GM23248 (cell line): ENCODE measurements at regions not wholly inside any gene's neighbourhood (a gene's known extent, or its start where the extent isn't known, plus 50 kb on each side); places are given as distances from the start of the nearest gene placed in this dataset.

Source experiments
- DNase-seq: peaks from one replicate; pipeline ENCODE4 v3.0.0-alpha.2; 2015
- H2AFZ ChIP-seq: fragments of 200-600 bp; sonication (generic); 2 replicates; pipeline ENCODE4 v1.6.1; 2016; ENCODE audit warnings: antibody characterized with exemption
- H3F3A ChIP-seq: fragments of 200-600 bp; sonication (generic); 2 replicates; pipeline ENCODE4 v1.6.1; 2016; ENCODE audit warnings: mild to moderate bottlenecking, antibody characterized with exemption, mixed run types; ENCODE audit not compliant: insufficient read depth
- H3K27ac ChIP-seq: fragments of 200-600 bp; sonication (generic); 2 replicates; pipeline ENCODE4 v1.5.1; 2016; ENCODE audit warnings: mild to moderate bottlenecking
- H3K27me3 ChIP-seq: fragments of 200-600 bp; sonication (generic); replicated peaks from 2 replicates; pipeline ENCODE4 v1.6.1; 2016; ENCODE audit warnings: mild to moderate bottlenecking; ENCODE audit not compliant: insufficient read depth
- H3K36me3 ChIP-seq: fragments of 200-600 bp; sonication (generic); 2 replicates; pipeline ENCODE4 v1.6.1; 2016; ENCODE audit warnings: low read depth, mild to moderate bottlenecking
- H3K4me1 ChIP-seq: fragments of 200-600 bp; sonication (generic); 2 replicates; pipeline ENCODE4 v1.6.1; 2016; ENCODE audit warnings: mild to moderate bottlenecking; ENCODE audit not compliant: insufficient read depth
- H3K4me2 ChIP-seq: fragments of 200-600 bp; sonication (generic); one replicate; pipeline ENCODE4 v1.6.1; 2016; ENCODE audit warnings: mild to moderate bottlenecking; ENCODE audit not compliant: unreplicated experiment
- H3K4me3 ChIP-seq: fragments of 200-600 bp; sonication (generic); 2 replicates; pipeline ENCODE4 v1.5.1; 2016; ENCODE audit warnings: mild to moderate bottlenecking
- H3K79me2 ChIP-seq: fragments of 200-600 bp; sonication (generic); 2 replicates; pipeline ENCODE4 v1.6.1; 2016; ENCODE audit warnings: mild to moderate bottlenecking; ENCODE audit not compliant: insufficient read depth
- H3K9ac ChIP-seq: fragments of 200-600 bp; sonication (generic); 2 replicates; pipeline ENCODE4 v1.6.1; 2016; ENCODE audit warnings: mild to moderate bottlenecking
- H3K9me2 ChIP-seq: fragments of 200-600 bp; sonication (generic); 2 replicates; pipeline ENCODE4 v1.6.1; 2016; ENCODE audit warnings: mixed run types, mild to moderate bottlenecking, moderate library complexity; ENCODE audit not compliant: insufficient read depth
- H3K9me3 ChIP-seq: fragments of 200-600 bp; sonication (generic); one replicate; pipeline ENCODE4 v1.6.1; 2017; ENCODE audit warnings: low read depth
- H4K20me1 ChIP-seq: fragments of 200-600 bp; sonication (generic); 2 replicates; pipeline ENCODE4 v1.6.0; 2016; ENCODE audit not compliant: insufficient read depth
- EZH2 ChIP-seq: fragments of 200-600 bp; sonication (generic); IDR thresholded peaks from 2 replicates; pipeline ENCODE4 v1.6.1; 2018; ENCODE audit warnings: antibody characterized with exemption, mild to moderate bottlenecking; ENCODE audit not compliant: insufficient read depth, poor library complexity, severe bottlenecking
- EZH2phosphoT487 ChIP-seq: fragments of 200-600 bp; sonication (generic); IDR thresholded peaks from 2 replicates; pipeline ENCODE4 v1.6.1; 2018; ENCODE audit warnings: antibody characterized with exemption, moderate library complexity, mild to moderate bottlenecking, low read depth; ENCODE audit not compliant: insufficient read depth
- WGBS, 2 experiments: methylation state at CpG; one replicate each; pipeline ENCODE4 v1.1.6; 2015 to 2017; ENCODE audit warnings: low lambda C conversion rate in 2 of 2, low coverage in 1 of 2; ENCODE audit errors: missing lambda C conversion rate in 2 of 2; 5-methylcytosine and 5-hydroxymethylcytosine counted together
- in situ Hi-C: fragments of 300-500 bp; cut with MboI; formaldehyde crosslinking; loops from 2 replicates; pipeline ENCODE4 v1.15.0; 2020

DNA sequence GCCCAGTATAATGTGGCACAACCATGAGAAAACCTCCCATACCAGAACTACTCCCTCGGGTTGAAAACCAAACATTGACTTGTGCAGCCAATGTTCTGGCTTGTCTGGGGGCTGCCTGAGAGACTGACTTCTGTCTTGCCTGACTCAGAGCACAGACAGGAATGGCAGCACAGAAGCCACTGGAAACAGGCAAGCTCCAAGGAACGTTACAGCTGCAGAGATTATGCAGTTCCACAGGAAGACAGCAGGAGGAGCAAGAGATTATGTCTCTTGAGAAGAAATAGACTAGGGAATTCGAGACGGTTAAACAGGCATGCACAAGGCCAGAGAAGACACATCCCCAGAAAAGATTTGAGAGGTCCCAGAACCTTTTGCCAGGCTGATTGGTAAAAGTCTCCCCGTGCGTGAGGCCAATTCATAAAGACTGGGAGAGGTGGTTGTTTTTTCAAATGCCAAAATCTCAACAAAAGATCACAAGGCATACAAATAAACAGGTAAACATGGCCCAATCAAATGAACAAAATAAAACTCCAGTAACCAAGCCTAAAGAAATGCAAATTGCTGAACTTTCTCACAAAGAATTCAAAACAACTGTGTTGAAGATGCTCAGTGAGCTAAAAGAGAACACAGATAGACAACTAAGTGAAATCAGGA, 90.6 kb upstream of the CDH5 start:
- Histone ChIP-seq H3K9me2 (no peaks in the 10 kb centered on the region), H3K9me3 (no peaks in the 10 kb centered on the region), H3K27ac (no peak overlapping the region), H3K4me1 (peaks cover 15% of the 10 kb centered on the region; the same call in 1 of the 2 replicates), H3K27me3 (no peaks in the 10 kb centered on the region), H3K9ac (no peak overlapping the region), H3K36me3 (no peaks in the 10 kb centered on the region), H3K79me2 (no peaks in the 10 kb centered on the region), H3K4me3 (no peak overlapping the region), H2AFZ (no peak overlapping the region), H3F3A (peaks cover 9% of the 10 kb centered on the region; the same call in 1 of the 2 replicates), H3K4me2 (no peak overlapping the region), H4K20me1 (no peaks in the 10 kb centered on the region)
- TF ChIP-seq EZH2 (no peak), EZH2phosphoT487 (no peak)
- peak; percentile 68 for DNase-seq
- 63 to 68% methylated on average over 6 of the region's 6 CpGs for WGBS, 2 experiments
- in situ Hi-C loops: no loop called here

GRCh38 chr16:66274335-66275110, 92.0 kb upstream of the CDH5 start:
- in situ Hi-C loops: no loop called here
- peak; percentile 57 for DNase-seq

GRCh38 chr16:66273644-66274334, 92.7 kb upstream of the CDH5 start:
- WGBS, 2 experiments: 79 to 82% methylated on average over 8 of the region's 8 CpGs
- Histone ChIP-seq H3K27ac (no peak overlapping the region), H3K9me3 (no peaks in the 10 kb centered on the region), H3F3A (peaks cover 9% of the 10 kb centered on the region; the same call in 1 of the 2 replicates), H3K4me2 (no peak overlapping the region), H4K20me1 (no peaks in the 10 kb centered on the region), H3K27me3 (no peaks in the 10 kb centered on the region), H2AFZ (no peak overlapping the region), H3K79me2 (no peaks in the 10 kb centered on the region), H3K9ac (no peak overlapping the region), H3K9me2 (no peaks in the 10 kb centered on the region), H3K4me3 (no peak overlapping the region), H3K36me3 (no peaks in the 10 kb centered on the region), H3K4me1 (peaks cover 18% of the 10 kb centered on the region)
- peak; percentile 82 for DNase-seq
- in situ Hi-C loops: no loop called here
- TF ChIP-seq EZH2phosphoT487 (no peak), EZH2 (no peak)

More at GRCh38 chr16:66274335-66275110, 92.0 kb upstream of the CDH5 start:
- H3K27me3 ChIP-seq: no peaks in the 10 kb centered on the region
- no peaks in the 10 kb centered on the region for H4K20me1 ChIP-seq
- WGBS, 2 experiments: 90 to 94% methylated on average over 9 of the region's 9 CpGs
- no peak overlapping the region for H3K4me3 ChIP-seq
- H3K9me2 ChIP-seq: no peaks in the 10 kb centered on the region
- no peak overlapping the region for H3K9ac ChIP-seq
- no peaks in the 10 kb centered on the region for H3K36me3 ChIP-seq
- H3F3A ChIP-seq: peaks cover 9% of the 10 kb centered on the region; the same call in 1 of the 2 replicates
- H3K79me2 ChIP-seq: no peaks in the 10 kb centered on the region
- H3K9me3 ChIP-seq: no peaks in the 10 kb centered on the region
- TF ChIP-seq EZH2phosphoT487 (no peak), EZH2 (no peak)
- H2AFZ ChIP-seq: no peak overlapping the region
- H3K4me2 ChIP-seq: no peak overlapping the region
- H3K27ac ChIP-seq: no peak overlapping the region
- H3K4me1 ChIP-seq: peaks cover 18% of the 10 kb centered on the region

DNA sequence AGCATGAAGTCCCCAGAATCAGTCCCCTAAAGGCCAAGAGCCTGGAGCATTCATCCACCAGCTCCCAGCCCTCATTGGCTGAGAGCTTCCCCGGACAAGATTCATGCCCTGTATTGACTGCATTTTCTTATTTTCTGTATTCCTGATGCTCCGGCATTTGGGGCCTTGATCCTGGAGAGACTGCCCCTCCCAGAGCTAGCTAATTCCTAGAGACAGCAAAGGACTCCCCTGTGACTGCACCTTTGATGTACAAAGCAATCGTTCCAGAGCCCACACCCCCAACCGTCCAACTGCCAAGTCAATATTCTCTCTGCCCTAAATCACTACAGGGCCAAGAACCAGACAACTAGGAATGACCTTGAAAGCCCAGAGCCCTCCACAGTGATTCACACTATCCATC, 93.4 kb upstream of the CDH5 start:
- Histone ChIP-seq H3K9ac (no peak overlapping the region), H3K4me1 (peaks cover 18% of the 10 kb centered on the region), H3F3A (peaks cover 9% of the 10 kb centered on the region; the same call in 1 of the 2 replicates), H3K4me2 (no peak overlapping the region), H4K20me1 (no peaks in the 10 kb centered on the region), H3K9me2 (no peaks in the 10 kb centered on the region), H3K27ac (no peak overlapping the region), H3K9me3 (no peaks in the 10 kb centered on the region), H2AFZ (no peak overlapping the region), H3K4me3 (no peak overlapping the region), H3K79me2 (no peaks in the 10 kb centered on the region), H3K27me3 (no peaks in the 10 kb centered on the region), H3K36me3 (no peaks in the 10 kb centered on the region)
- in situ Hi-C loops: no loop called here
- no peak for DNase-seq
- TF ChIP-seq EZH2: no peak
- no peak for TF ChIP-seq EZH2phosphoT487
- 81% methylated on average over 4 of the region's 4 CpGs for WGBS, 2 experiments
